ENCODE measurements at regions not wholly inside any gene's neighbourhood (a gene's known extent, or its start where the extent isn't known, plus 50 kb on each side); places are given as distances from the start of the nearest gene placed in this dataset.

DNA sequence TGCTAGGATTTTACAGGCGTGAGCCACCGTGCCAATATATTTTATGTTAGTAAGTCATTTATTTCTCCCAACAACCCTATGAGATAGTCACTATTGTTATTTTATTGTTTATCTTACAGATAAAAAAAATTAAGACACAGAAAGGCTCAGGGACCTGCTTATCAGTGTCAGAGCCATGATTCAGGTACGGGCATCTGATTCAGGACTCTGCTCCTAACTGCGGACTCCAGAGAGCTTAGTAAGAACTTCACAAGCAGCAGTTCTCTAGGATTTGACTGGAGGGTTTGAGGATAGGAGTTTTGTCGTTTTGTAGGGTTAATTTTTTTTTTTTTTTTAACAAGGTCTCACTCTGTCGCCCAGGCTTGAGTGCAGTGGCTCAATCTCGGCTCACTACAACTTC, 174.2 kb downstream of the BCL11A start:
- H3K4me1 Mint-ChIP-seq = peaks cover 40% of the 10 kb centered on the region
- no peak overlapping the region for H3K27ac Mint-ChIP-seq
- Histone ChIP-seq H3K9me3 (ENCODE audit: control insufficient read depth, low read length) (no peaks in the 10 kb centered on the region), H3K27me3 (ENCODE audit: control insufficient read depth, insufficient read depth, low read length, poor library complexity, severe bottlenecking) (peaks cover 40% of the 10 kb centered on the region), H3K4me3 (ENCODE audit: low read length) (no peak overlapping the region), H3K27ac (ENCODE audit: low read depth, low read length) (no peak overlapping the region), H3K36me3 (ENCODE audit: control insufficient read depth, insufficient read depth, low read length) (no peaks in the 10 kb centered on the region), H3K9ac (ENCODE audit: extremely low read depth, low read length, poor library complexity, severe bottlenecking) (no peak overlapping the region), H3K4me1 (ENCODE audit: control insufficient read depth, insufficient read depth, low read length) (peaks cover 3% of the 10 kb centered on the region)
- H3K9me3 Mint-ChIP-seq = no peaks in the 10 kb centered on the region
- TF ChIP-seq, protein P1, sequence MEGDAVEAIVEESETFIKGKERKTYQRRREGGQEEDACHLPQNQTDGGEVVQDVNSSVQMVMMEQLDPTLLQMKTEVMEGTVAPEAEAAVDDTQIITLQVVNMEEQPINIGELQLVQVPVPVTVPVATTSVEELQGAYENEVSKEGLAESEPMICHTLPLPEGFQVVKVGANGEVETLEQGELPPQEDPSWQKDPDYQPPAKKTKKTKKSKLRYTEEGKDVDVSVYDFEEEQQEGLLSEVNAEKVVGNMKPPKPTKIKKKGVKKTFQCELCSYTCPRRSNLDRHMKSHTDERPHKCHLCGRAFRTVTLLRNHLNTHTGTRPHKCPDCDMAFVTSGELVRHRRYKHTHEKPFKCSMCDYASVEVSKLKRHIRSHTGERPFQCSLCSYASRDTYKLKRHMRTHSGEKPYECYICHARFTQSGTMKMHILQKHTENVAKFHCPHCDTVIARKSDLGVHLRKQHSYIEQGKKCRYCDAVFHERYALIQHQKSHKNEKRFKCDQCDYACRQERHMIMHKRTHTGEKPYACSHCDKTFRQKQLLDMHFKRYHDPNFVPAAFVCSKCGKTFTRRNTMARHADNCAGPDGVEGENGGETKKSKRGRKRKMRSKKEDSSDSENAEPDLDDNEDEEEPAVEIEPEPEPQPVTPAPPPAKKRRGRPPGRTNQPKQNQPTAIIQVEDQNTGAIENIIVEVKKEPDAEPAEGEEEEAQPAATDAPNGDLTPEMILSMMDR (conservative IDR thresholded peaks at IDR 0.05) = no peak
- no peak overlapping the region for H3K4me3 Mint-ChIP-seq
- no peaks in the 10 kb centered on the region for H3K36me3 Mint-ChIP-seq (ENCODE audit: low read depth)
- H3K27me3 Mint-ChIP-seq (ENCODE audit: insufficient read depth) = peaks cover 44% of the 10 kb centered on the region
- 93 to 94% methylated on average over 3 to 7 of the region's 7 CpGs for WGBS, 2 experiments (ENCODE audit: insufficient coverage in 1 of 2, insufficient read length in 1 of 2)
- no peak for DNase-seq

DNA sequence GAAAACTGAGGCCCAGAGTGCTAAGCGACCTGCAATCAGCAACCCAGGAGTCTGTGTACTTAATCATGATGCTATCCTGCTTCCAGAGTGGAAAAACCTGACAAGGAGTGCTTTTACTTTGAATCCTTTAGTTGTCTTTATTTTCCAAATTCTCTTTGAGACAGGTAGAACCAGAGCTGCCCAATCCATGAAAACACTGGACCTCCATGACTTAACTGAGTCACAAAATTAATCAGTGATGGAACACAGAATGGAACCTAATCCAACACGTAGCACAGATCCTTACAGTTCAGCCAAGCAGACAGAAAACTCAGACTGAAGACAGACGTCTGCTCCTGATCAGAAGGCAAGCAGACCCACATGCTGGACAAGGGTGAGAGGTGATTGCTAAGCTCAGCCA, 175.6 kb downstream of the BCL11A start:
- TF ChIP-seq, protein P1 (conservative IDR thresholded peaks at IDR 0.05) = no peak
- Mint-ChIP-seq H3K27me3 (ENCODE audit: insufficient read depth) (peaks cover 42% of the 10 kb centered on the region), H3K4me1 (peaks cover 34% of the 10 kb centered on the region), H3K27ac (no peak overlapping the region), H3K4me3 (no peak overlapping the region), H3K9me3 (no peaks in the 10 kb centered on the region), H3K36me3 (ENCODE audit: low read depth) (no peaks in the 10 kb centered on the region)
- Histone ChIP-seq H3K9ac (ENCODE audit: extremely low read depth, low read length, poor library complexity, severe bottlenecking) (no peak overlapping the region), H3K4me1 (ENCODE audit: control insufficient read depth, insufficient read depth, low read length) (peaks cover 3% of the 10 kb centered on the region), H3K36me3 (ENCODE audit: control insufficient read depth, insufficient read depth, low read length) (no peaks in the 10 kb centered on the region), H3K9me3 (ENCODE audit: control insufficient read depth, low read length) (no peaks in the 10 kb centered on the region), H3K27me3 (ENCODE audit: control insufficient read depth, insufficient read depth, low read length, poor library complexity, severe bottlenecking) (peaks cover 35% of the 10 kb centered on the region), H3K4me3 (ENCODE audit: low read length) (no peak overlapping the region), H3K27ac (ENCODE audit: low read depth, low read length) (no peak overlapping the region)
- no peak for DNase-seq
- 89 to 92% methylated on average over 3 of the region's 3 CpGs for WGBS, 2 experiments (ENCODE audit: insufficient coverage in 1 of 2, insufficient read length in 1 of 2)

DNA sequence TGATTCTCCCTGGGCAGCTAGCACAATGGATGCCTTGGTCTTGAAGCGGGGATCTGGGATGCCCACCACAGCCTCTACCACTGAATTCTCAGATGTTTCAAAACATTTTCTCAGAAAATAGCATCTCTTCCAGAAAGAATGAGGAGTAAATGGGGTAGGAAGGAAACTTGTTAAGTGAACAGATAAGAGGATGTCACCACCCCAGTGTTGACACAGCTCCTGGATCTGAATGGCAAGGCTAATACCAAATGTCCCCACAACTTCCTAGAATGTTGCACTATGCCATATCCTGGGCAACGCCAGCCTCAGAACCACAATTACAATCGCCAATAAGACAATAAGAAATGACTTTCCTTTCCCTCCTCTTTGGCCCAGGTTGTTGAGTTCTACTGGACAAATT, 177.2 kb downstream of the BCL11A start:
- Mint-ChIP-seq H3K9me3 (no peaks in the 10 kb centered on the region), H3K4me1 (peaks cover 33% of the 10 kb centered on the region), H3K4me3 (no peak overlapping the region), H3K27me3 (ENCODE audit: insufficient read depth) (peaks cover 40% of the 10 kb centered on the region), H3K27ac (no peak overlapping the region), H3K36me3 (ENCODE audit: low read depth) (no peaks in the 10 kb centered on the region)
- Histone ChIP-seq H3K4me1 (ENCODE audit: control insufficient read depth, insufficient read depth, low read length) (peaks cover 3% of the 10 kb centered on the region), H3K9me3 (ENCODE audit: control insufficient read depth, low read length) (no peaks in the 10 kb centered on the region), H3K36me3 (ENCODE audit: control insufficient read depth, insufficient read depth, low read length) (no peaks in the 10 kb centered on the region), H3K9ac (ENCODE audit: extremely low read depth, low read length, poor library complexity, severe bottlenecking) (no peak overlapping the region), H3K27ac (ENCODE audit: low read depth, low read length) (no peak overlapping the region), H3K27me3 (ENCODE audit: control insufficient read depth, insufficient read depth, low read length, poor library complexity, severe bottlenecking) (peaks cover 34% of the 10 kb centered on the region), H3K4me3 (ENCODE audit: low read length) (no peak overlapping the region)
- no peak for DNase-seq
- WGBS, 2 experiments (ENCODE audit: insufficient coverage in 1 of 2, insufficient read length in 1 of 2) = 98% methylated on average over 3 of the region's 3 CpGs; no CpG with 5 or more reads in 1 of the 2 experiments
- TF ChIP-seq, protein P1 (conservative IDR thresholded peaks at IDR 0.05) = no peak

Measured in endodermal cell (in vitro differentiated cells).